Cardiac muscle cell (in vitro differentiated cells and primary cell): ENCODE measurements at regions not wholly inside any gene's neighbourhood (a gene's known extent, or its start where the extent isn't known, plus 50 kb on each side); places are given as distances from the start of the nearest gene placed in this dataset.
A peak's percentile ranks its signal among the peaks of the same experiment; 100 is the strongest.

Experiments used
- DNase-seq, 2 donors: peaks; one replicate each; pipeline versions ENCODE4 v3.0.0 to v3.0.0-alpha.2; 2010 to 2017; ENCODE audit warnings: low read depth in 1 of 2, low spot score in 1 of 2
- H3K27ac ChIP-seq: fragments of 200-600 bp; sonication (generic); 2 replicates; pipeline ENCODE4 v1.5.1; 2016
- H3K27me3 ChIP-seq: fragments of 200-600 bp; sonication (generic); 2 replicates; pipeline ENCODE4 v1.6.0; 2016; ENCODE audit warnings: control low read depth
- H3K36me3 ChIP-seq: fragments of 200-600 bp; sonication (generic); 2 replicates; pipeline ENCODE4 v1.5.1; 2016; ENCODE audit warnings: control low read depth
- H3K4me1 ChIP-seq: fragments of 200-600 bp; sonication (generic); 2 replicates; pipeline ENCODE4 v1.8.1; 2017; ENCODE audit warnings: low read depth, mild to moderate bottlenecking, mixed run types
- H3K4me3 ChIP-seq: fragments of 200-600 bp; sonication (generic); 2 replicates; pipeline ENCODE4 v1.5.1; 2016; ENCODE audit warnings: mild to moderate bottlenecking
- H3K9me3 ChIP-seq: fragments of 200-600 bp; sonication (generic); 2 replicates; pipeline ENCODE4 v1.5.1; 2017; ENCODE audit warnings: low read depth, mild to moderate bottlenecking, control low read depth
- TF ChIP-seq, protein P1 (sequence below): IDR thresholded peaks from 2 replicates; pipeline ENCODE4 v1.5.1; 2012; ENCODE audit warnings: low read depth, mild to moderate bottlenecking, low read length

- no peaks in the 10 kb centered on the region for H3K27me3 ChIP-seq
- peak overlapping the region; percentile 72 for H3K27ac ChIP-seq
- no peak for DNase-seq
- no peaks in the 10 kb centered on the region for H3K36me3 ChIP-seq
- H3K4me3 ChIP-seq = no peak overlapping the region
- TF ChIP-seq, protein P1, sequence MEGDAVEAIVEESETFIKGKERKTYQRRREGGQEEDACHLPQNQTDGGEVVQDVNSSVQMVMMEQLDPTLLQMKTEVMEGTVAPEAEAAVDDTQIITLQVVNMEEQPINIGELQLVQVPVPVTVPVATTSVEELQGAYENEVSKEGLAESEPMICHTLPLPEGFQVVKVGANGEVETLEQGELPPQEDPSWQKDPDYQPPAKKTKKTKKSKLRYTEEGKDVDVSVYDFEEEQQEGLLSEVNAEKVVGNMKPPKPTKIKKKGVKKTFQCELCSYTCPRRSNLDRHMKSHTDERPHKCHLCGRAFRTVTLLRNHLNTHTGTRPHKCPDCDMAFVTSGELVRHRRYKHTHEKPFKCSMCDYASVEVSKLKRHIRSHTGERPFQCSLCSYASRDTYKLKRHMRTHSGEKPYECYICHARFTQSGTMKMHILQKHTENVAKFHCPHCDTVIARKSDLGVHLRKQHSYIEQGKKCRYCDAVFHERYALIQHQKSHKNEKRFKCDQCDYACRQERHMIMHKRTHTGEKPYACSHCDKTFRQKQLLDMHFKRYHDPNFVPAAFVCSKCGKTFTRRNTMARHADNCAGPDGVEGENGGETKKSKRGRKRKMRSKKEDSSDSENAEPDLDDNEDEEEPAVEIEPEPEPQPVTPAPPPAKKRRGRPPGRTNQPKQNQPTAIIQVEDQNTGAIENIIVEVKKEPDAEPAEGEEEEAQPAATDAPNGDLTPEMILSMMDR = no peak
- H3K4me1 ChIP-seq = peaks cover 73% of the 10 kb centered on the region
- H3K9me3 ChIP-seq = no peaks in the 10 kb centered on the region
These were observed 224.3 kb downstream of the GXYLT1 start for GRCh38 chr12:41920355-41920754.

- no peak for DNase-seq
- TF ChIP-seq, protein P1 = no peak
- H3K9me3 ChIP-seq = no peaks in the 10 kb centered on the region
- H3K27me3 ChIP-seq = no peaks in the 10 kb centered on the region
- no peaks in the 10 kb centered on the region for H3K36me3 ChIP-seq
- H3K4me1 ChIP-seq = peaks cover 73% of the 10 kb centered on the region
- peak overlapping the region; percentile 72 for H3K27ac ChIP-seq
- H3K4me3 ChIP-seq = no peak overlapping the region
These were observed 225.0 kb downstream of the GXYLT1 start for GRCh38 chr12:41919526-41920261.

- TF ChIP-seq, protein P1 = no peak
- DNase-seq = no peak
- Histone ChIP-seq H3K4me1 (peaks cover 73% of the 10 kb centered on the region), H3K36me3 (no peaks in the 10 kb centered on the region), H3K4me3 (no peak overlapping the region), H3K27me3 (no peaks in the 10 kb centered on the region), H3K27ac (peak overlapping the region; percentile 72), H3K9me3 (no peaks in the 10 kb centered on the region)
These were observed 225.6 kb downstream of the GXYLT1 start for GRCh38 chr12:41919048-41919447.

DNA sequence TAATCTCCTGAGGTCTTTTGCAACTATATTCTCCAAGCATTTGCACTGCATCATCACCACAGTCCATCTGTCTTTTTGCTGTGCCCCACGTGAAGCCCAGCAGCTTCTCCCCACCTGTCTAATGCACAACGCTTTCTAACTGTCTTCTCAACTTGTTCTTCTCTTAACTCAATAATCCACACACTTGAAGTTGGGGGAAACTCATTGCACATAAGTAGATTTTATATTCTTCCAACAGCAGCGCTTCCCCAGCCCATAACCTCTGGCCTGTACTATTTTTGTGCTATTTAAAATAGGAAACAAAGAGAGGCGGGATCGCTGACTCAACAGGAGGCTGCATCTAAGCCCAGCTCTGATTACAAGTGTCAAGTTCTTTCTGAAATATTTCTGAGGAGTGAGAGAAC, 226.7 kb downstream of the GXYLT1 start:
- H3K4me1 ChIP-seq = peaks cover 68% of the 10 kb centered on the region

GRCh38 chr12:41917181-41917580, 227.5 kb downstream of the GXYLT1 start:
- H3K4me1 ChIP-seq = peaks cover 64% of the 10 kb centered on the region
- no peaks in the 10 kb centered on the region for H3K9me3 ChIP-seq
- DNase-seq = no peak
- H3K36me3 ChIP-seq = no peaks in the 10 kb centered on the region
- TF ChIP-seq, protein P1 = no peak
- H3K27me3 ChIP-seq = no peaks in the 10 kb centered on the region
- H3K27ac ChIP-seq = no peak overlapping the region
- H3K4me3 ChIP-seq = no peak overlapping the region

More for the DNA sequence above, 226.7 kb downstream of the GXYLT1 start:
- H3K4me3 ChIP-seq = no peak overlapping the region
- DNase-seq = peak; percentile 31 to 46
- H3K27ac ChIP-seq = peak overlapping the region; percentile 72
- TF ChIP-seq, protein P1 = no peak
- H3K27me3 ChIP-seq = no peaks in the 10 kb centered on the region
- H3K36me3 ChIP-seq = no peaks in the 10 kb centered on the region
- H3K9me3 ChIP-seq = no peaks in the 10 kb centered on the region
